ENCODE measurements at regions not wholly inside any gene's neighbourhood (a gene's known extent, or its start where the extent isn't known, plus 50 kb on each side); places are given as distances from the start of the nearest gene placed in this dataset.

DNA sequence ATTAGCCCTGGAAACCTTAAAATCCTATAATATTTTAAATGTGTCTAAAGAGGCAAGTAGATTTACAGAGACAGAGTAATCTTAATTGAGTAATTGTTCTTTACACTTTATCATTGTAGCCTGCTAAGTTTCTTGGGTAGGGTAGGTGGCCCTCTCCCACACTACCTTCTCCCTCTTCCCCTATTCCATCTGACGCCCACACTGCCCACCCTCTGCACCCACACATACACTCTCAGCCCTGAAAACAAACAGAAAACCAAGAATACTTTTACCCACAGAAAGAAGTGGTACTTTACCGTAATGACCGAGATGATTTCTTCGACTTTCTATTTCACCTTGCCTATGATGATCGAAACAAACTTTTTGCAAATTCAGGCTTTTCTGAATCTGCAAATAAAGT is 320.4 kb upstream of the OBI1 start:
- no peak for DNase-seq (ENCODE audit: low spot score)

DNA sequence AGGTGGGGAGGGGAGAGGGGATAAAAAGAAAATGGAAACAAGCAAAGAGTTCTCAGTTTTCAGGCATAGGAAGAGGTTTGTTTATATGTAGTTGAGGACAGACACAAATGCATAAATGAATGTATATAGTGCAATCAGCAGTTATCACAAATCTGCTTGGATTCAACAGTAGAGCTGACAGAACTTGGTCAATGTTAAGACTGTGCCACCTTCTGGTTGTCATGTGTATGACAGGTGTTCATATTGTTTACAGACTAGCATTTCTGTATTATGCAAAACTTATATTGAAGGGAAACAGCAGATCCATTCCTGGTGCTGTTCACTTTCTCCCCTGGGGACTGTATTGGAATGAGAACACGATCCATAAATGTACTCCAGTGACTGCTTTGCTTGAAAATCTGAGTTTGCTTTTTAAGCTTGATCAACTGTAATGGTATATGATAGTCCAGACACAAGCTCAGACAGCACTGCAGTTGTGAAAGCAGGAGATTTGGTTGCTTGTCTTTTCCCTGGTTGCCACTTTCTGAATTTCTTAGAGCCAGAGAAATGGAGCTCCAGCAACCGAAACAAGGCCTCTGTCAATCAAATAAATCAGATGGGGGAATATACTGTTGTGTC is 319.5 kb upstream of the OBI1 start:
- DNase-seq (ENCODE audit: low spot score) = peak; percentile 63

DNA sequence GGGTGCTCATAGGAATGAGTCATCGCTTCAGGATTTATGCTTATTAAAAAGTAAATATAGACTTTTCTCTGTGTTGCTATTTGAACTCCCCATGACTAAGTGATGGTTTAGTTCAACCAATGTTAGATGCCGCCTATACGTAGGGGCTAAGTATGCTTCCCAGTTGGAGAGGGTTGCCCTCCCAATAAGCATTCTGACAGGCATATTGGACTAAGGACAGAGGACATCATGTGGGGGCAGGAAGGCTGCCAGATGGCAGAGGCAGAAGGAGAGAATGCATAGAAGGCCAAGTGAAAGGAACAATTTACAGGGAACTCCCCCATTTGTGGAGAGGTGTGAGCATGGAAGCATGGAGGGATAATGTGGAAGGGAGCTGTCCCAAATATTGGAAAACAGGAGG is 318.4 kb upstream of the OBI1 start:
- no peak for DNase-seq (ENCODE audit: low spot score)

DNA sequence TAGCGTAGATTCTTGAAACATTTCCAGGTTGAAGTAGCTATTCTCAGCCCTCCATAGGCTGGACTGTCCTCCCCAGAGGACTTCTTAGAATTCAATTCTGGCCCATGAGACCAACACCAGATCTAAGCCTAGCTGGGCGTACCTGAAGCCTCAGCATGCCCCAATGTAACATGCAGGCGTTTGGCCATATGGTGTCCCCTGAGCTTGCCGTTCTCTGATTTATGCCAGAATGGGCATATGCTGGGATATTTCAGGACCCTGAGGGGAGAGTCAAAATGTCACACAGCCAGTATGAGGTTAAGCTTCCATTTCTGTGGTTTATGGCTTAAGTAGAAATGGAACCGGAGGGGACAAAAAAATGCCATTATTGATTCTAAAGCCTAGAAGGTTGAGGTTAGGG is 317.7 kb upstream of the OBI1 start:
- no peak for DNase-seq (ENCODE audit: low spot score)

DNA sequence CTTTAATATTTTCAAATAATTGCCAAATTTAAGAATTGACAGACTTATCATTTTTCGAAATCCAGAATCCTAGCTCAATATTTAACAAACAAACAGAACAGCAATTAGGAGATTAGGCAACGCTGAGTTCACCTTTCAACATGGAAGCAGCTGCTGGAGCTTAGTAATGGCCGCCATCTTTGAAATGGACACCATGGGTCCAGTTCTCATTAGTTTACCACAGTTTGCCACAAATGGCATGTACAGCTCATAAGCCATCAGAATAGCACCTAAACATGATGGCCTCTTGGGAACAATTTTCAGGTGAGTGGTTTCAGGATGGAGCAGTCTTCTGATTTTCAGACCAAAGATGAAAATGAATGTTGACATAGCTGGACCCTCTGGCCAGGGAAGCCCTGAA is 313.6 kb upstream of the OBI1 start:
- no peak for DNase-seq (ENCODE audit: low spot score)

DNA sequence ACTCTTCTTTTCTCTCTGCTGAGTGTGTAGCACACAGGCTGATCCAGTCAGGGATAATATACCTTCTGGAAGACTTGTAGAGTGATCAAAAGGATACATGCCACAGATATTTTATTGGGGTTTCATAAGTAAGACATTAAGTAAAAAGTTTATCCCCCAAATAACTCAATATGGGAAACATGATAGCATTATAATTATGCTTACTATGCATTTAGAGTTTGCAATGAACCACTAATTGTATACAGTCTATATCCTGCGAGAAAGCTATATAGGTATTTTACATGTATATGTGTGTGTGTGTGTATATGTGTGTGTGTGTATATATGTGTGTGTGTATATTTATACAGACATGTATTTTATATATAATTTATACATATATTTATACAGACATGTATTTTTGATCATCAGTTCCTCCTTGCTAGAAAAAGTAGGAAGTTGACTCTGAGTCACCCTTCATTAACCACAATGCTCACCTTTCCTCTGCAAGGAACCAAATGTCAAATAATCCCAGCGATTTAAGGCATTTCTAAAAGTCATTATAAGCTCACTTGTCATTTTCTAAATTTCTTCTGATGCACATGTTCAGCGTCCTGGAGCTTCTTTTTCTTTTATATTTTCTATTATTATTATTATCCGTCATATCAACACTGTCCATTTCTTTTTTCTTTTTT is 312.5 kb upstream of the OBI1 start:
- no peak for DNase-seq (ENCODE audit: low spot score)

DNA sequence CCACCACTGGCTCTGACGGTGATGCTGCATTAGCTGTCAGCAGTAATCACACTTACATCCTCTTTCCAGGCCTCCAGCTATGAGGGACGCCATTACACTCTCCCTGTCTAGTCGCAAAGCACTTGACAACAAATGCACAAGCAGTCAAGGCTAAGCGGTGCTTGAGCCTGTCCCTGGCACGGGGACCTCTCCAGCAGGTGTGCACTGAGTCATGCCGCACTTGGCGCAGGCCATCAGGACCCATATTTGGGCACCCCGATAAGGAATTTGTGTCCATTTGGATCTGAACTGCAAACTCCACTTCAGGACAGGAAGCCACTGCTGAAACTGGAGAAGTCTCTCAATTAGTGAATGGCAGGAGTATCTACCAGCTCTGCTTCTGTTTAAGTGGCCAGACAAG is 301.9 kb upstream of the OBI1 start:
- DNase-seq (ENCODE audit: low spot score) = no peak

DNA sequence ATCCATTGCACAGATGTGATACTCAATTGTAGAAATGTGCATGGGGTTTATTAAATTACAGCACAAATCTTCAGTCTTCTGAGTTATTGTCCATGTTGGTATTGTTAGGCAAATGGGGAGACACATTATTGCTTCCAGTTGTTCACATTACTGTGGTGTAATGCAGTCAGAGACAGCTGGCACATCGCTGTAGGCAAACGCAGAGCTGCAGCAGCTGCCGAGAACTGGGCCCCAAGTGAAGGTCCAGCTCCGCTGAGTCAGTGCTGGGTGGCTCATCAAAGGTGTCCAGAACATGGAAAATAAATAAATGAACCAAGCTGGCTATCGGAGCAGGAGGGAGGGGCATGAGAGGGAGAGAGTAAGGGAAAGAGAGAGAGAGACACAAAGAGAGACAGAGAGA is 299.1 kb upstream of the OBI1 start:
- no peak for DNase-seq (ENCODE audit: low spot score)

DNA sequence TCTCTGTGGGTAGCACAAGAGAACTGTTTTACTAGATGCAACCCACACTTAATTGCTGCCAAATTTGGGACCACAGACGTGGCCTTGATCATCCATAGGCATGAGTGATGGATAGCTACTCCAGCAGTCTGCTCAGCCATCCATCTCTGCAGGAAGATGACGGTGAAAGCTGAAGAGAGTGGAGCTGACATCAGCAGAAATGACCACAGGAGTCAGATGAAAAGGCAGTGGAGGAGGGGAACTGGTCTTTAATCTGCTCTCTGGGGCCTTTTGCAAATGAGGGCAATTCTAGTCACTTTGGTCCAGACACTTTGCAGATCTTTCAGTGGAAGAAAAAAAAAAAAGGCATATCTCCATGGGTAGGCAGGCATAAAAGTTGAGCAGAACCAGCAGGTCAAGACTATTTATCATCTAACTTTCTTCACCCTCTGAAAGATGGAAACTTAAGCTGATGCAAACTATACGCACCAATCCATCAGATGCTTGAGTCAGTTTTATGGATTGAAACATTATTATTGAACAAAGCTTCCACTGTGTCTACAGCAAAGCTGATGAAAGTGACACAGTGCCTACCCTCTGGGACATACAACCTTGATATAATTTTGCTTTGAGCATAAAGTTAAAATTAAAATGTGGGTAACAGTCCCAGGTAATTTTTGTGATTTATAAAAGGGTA is 281.6 kb upstream of the OBI1 start:
- no peak for DNase-seq (ENCODE audit: low spot score)

DNA sequence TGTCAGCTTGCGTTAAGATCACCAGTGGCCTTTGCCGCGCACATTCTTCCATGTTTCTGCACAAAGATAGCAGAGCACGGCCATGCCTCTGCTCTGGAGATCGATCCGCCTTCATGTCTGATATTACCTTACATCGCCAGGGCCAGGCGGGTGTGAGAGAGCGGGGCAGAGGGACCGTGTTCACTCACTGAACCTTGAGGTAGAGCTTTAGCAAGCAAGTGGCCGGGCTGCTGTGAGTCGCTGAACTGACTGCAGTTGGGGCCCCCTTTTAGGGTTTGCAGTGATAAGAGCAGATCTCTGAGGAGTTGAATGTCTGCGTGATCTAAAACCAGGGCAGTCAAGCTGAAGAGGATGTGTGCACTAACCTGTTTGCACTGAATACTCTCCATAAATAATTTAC is 275.4 kb upstream of the OBI1 start:
- DNase-seq (ENCODE audit: low spot score) = no peak

DNA sequence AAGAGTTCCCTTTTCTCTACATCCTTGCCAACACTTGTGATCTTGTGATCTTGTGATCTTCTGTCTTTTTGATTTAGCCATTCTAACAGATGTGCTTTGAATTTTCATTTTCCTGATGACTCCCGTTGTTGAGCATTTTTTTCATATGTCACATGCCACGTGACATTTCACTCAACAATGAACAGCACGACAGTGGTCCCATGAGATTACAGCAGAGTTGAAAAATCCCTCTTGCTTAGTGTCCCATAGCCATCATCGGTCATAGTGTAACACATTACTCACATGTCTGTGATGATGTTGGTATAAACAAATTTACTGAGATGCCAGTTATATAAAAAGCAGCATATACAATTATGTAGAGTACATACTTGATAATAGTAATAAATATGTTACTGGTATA is 256.1 kb upstream of the OBI1 start:
- no peak for DNase-seq (ENCODE audit: low spot score)

DNA sequence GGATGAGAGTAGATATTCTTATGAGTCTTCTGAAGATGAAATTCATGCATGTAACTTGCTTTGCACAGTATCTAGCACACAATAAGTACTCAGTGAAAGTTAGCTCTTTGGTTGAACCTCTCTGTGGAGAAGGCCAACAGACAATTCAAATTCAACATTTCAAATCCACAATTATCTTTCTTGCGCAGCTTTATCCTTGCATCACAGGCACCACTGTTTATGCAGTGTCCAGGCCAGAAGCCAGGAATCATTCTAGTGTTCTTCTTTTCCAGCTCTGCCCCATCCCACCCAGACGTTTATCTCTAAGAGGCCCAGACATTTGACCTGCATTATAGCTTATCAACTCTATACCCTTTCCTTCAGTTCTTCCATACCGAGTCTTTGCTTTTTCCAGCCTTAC is 254.7 kb upstream of the OBI1 start:
- no peak for DNase-seq (ENCODE audit: low spot score)

DNA sequence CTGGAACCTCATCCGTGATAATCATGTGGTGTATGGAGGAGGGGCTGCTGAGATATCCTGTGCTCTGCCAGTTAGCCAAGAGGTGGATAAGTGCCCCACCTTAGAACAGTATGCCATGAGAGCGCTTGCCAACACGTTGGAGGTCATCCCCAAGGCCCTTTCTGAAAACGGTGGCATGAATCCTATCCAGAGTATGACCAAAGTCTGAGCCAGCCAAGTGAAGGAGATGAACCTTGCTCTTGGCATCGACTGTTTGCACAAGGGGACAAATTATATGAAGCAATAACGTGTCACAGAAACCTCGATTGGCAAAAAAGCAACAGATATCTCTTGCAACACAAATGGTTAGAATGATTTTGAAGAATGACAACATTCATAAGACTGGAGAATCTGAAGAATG is 251.2 kb upstream of the OBI1 start:
- no peak for DNase-seq (ENCODE audit: low spot score)

DNA sequence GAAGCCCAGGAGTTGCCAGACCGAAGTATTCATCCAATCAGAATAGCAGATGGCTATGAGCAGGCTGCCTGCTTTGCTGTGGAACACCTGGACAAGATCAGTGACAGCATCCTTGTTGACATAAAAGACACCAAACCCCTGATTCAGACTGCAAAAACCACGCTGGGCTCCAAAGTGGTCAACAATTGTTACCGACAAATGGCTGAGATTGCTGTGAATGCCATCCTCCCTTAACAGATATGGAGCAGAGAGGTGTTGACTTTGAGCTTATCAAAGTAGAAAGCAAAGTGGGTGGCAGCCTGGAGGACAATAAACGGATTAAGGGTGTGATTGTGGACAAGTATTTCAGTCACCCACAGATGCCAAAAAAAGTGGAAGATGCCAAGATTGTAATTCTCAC is 250.3 kb upstream of the OBI1 start:
- no peak for DNase-seq (ENCODE audit: low spot score)

DNA sequence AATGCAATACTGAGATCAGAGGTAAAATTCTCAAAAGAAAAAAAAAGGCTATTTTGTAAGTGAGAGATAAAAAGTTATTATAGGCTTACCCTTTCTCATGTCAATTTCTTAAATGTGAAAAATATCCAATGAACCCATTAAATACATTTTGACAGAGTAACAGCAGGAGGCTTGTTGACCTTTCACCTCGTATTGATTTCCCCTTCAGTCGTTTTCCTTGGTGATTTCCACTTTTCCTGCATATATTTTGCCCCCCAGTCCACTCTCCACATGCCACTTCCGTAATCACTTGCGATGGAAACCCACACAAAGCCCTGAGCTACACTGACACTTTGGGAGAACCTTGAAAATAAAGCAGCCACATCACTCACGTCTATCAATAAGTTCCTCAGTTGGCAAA is 248.1 kb upstream of the OBI1 start:
- DNase-seq (ENCODE audit: low spot score) = no peak

DNA sequence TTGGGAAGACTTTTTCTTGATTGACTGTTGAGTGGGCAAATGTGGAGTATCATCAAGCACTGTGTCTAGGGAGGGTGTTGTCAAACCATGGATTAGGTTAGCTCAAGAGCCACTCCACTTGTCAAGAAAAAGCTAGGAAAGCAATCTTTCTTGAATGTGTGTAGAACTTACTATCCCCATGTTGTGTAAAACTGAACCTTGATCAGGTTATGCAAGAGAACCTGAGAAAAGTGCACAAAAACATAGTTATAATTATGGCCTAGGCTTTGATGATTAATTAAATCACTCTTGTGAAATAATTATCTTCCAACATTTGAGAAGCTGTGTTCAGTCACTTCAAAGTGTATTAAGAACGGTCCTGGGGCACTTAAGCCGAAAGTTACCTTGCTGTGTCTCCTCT is 238.2 kb upstream of the OBI1 start:
- DNase-seq (ENCODE audit: low spot score) = no peak

DNA sequence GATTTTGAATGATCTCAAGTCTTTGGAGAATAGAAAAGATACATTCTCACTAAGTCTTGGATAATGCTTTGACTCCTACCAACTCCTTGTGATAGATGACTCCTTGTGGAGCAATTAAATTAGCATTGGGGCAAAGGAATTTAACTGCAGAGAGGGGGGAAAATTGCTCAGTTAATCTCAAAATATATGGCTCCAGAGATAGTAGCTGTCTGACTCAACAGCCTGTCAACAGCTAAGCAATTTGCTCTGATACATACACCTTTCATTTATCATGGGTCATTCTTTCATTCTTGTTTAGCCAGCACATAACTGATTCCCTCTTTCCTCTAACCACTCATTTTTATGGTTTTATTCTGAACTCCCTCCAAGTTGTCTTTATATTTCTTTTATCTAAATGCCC is 225.6 kb upstream of the OBI1 start:
- DNase-seq (ENCODE audit: low spot score) = no peak

DNA sequence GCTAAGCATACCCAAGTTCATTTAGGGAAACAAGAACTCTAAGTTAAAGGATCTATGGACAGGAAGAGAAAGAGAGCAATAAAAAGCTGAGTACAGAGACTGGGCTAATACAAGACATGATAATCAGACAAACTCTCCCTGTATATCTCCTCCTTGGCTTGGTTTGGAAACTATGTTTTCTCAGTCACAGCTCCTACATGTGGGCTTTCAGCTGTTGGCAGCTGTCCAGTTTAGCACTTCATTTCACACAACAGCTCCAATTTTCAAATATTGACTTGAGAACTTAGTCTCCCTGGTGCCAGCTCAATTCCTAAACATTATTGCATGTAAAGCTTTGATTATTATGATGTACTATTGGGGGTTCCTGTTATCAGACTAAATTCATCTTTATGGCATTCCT is 222.8 kb upstream of the OBI1 start:
- DNase-seq (ENCODE audit: low spot score) = no peak

DNA sequence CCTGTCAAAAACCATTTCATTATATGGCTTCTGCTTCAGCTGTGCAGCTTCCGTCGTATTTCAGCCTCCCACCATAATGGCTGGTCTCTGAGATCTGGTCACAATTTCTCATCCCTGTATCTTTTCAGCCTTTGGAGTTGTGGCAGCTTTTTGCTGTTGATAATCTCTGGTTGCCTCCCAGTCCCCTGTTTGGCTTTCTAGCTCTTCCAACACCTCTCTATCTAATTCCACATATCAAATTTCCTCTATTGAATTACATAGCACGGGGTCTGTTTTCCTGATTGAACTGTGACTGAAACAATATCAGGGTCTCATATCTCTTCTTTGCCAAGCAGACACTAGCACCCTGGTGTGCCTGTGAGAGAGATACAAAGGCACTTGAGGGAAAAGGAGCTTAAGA is 222.1 kb upstream of the OBI1 start:
- DNase-seq (ENCODE audit: low spot score) = no peak

DNA sequence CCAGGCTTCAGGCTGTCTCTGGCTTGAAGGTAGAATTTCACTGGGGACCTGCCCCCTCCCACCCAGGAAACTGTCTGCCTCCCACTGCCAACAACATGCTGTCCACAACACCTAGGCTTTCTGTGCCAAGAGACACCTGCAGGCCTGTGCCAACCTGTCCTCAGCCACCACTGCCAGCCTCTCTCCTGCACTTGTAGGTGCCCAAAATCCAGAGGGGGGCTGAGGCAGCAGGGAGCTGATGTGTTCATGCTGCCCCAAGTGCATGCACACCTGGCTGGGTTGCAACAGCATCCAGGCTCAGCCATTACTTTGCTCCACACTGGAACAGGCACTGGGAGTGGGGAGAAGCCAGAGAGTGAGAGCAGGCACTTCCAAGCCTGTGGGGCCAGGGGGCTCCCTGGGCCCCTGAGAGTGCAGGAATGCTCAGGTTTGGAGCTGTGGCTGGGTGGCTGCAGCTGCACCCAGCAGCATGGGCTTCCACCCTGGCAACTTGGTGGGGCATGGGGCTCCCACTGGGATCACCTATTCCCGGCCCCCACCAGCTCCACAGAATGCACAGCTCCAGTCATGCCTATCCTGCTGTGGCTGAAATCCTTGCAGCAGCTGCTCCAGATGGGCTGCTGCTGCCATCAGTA is 218.1 kb upstream of the OBI1 start:
- no peak for DNase-seq (ENCODE audit: low spot score)

DNA sequence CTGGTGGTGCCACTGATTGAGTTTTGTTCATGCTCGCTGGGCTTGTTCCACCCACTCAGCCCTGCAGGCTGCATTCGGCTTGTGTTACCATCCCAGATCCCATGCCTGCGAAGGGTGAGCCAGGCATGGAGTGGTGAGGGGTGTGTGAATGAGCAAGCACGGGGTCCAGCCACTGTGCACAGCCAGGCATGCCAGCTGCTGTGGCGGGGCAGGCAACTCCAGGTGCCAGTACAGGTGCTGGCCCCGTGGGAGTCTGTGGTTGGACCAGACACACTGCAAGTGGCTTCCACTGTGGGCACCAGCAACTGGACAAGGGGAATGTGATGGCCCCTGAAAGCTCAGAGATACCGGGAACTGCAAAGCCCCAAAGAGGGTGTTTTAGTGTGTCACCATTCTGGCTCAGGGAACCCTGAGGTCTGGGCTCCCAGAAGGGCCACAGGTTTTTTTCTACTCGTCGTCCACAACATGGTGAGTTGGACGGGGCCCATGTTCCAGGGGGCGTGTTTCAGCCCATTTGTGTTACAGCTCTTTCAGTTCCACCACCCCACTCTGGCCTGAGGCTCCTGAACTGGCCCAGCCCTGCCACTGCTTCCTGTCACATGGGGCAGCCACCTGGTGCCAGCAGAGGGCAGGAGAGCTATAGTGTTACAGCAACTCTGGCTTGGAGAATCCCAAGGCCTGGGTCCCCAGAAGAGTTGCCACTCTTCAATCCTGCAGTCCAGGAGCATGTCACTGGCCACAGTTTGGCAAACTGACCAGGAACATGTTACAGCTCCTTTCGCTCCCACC is 217.0 kb upstream of the OBI1 start:
- no peak for DNase-seq (ENCODE audit: low spot score)

DNA sequence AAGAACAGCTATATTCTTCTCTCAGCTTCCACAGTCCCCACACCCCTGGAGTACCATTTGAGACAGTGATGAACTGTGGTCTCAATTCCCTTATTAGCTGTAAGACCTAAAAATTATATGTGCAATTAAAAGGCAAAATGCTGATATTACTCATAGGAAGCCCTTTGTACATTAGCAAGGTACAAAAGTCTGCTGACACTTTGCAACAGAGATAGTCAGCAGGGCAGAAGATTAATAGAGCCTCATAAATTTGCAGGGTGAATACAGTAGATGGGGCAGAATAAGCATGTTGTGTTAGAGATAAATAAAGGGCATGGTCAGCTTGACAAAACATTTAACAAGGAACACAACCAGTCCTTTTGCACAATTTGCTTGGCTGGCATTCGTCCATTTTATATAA is 210.0 kb upstream of the OBI1 start:
- no peak for DNase-seq (ENCODE audit: low spot score)

DNA sequence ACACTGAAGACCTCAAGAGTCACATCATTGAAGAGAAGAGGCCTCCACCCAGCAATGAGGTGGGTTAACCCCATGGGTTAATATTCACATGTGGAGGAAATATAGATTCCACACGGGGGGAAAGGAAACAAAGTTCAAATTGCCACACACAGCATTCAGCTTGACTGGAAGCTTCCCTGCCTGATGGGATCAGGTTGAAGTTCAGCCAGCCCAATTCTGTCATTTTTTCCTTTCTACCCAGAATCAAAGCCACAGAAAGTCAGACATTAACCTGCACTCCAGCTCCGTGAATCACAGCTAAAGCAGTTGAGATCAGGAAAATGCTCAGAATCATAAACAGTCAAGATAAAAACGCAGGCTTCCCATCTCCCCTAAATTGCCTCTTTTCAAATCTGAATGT is 208.7 kb upstream of the OBI1 start:
- DNase-seq (ENCODE audit: low spot score) = no peak

Data from GM03348 (cell line).